ENCODE measurements at regions not wholly inside any gene's neighbourhood (a gene's known extent, or its start where the extent isn't known, plus 50 kb on each side); places are given as distances from the start of the nearest gene placed in this dataset.

DNA sequence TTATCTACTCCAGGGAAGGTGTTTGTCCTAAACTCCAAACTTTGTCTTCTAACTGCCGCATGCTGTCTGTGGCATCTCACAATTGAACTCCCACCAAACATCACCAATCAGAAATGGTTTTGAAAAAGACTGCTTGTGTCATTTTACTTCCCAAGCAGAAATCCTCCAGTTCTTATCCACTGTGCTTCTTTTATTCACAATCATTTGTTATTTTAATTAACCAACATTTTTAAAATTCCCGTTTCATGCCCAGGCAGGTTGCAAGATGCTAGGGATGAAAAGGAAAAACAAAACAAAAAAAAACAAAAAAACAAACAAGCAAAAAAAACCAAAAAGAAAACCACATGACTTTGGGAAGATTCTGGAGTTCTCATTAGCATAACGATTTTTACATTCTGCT is 63.5 kb upstream of the RAB27B start:
- peaks cover 36% of the 10 kb centered on the region for H3K27me3 Mint-ChIP-seq (ENCODE audit: low read depth)
- no peaks in the 10 kb centered on the region for H3K4me1 Mint-ChIP-seq (ENCODE audit: low read depth)
- DNase-seq (no peak), ATAC-seq (replicated peaks in 1 of 2) (no peak)
- H3K36me3 Mint-ChIP-seq (ENCODE audit: insufficient read depth in 2 of 2): no peaks in the 10 kb centered on the region
- no peaks in the 10 kb centered on the region for H3K9me3 Mint-ChIP-seq
- H3K27ac Mint-ChIP-seq: no peak overlapping the region
- H3K4me3 Mint-ChIP-seq: no peak overlapping the region

DNA sequence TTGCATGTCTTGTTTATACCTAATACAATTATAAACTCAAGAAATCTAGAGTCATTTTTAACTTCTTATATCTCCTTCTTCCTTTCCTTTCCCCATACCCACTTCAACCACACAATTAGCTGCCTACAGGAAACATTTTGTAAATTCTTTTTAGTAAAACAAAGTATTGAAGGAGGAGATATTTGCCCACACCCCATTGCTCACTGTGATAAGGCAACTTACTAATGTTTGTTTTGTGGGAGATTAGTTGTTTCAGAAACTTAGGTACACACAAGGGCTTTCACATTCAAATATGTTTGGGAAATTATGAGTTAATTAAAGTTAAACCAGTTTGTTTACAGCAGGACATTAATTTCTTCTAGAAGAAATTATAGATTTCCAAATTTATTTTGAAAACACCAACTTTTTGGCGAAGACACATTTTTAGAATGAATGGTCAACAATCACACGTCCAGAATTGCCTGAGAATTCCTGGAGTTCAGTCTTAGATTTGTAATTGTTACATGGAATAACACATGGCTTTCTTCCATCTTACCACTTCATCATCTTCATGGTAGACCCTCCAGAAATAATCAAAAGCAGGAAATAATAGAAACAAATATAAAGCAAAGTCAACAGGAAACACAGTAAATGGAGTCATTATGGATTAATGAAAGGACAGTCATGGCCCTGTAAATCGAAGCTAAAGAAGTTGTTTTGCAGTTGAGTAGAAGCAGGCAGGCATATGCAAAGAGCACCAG is 62.5 kb upstream of the RAB27B start:
- ATAC-seq (replicated peaks in 1 of 2) (no peak), DNase-seq (no peak)
- H3K9me3 Mint-ChIP-seq: no peaks in the 10 kb centered on the region
- no peaks in the 10 kb centered on the region for H3K4me1 Mint-ChIP-seq (ENCODE audit: low read depth)
- no peak overlapping the region for H3K4me3 Mint-ChIP-seq
- H3K36me3 Mint-ChIP-seq (ENCODE audit: insufficient read depth in 2 of 2): no peaks in the 10 kb centered on the region
- H3K27me3 Mint-ChIP-seq (ENCODE audit: low read depth): peaks cover 36% of the 10 kb centered on the region
- H3K27ac Mint-ChIP-seq: no peak overlapping the region

DNA sequence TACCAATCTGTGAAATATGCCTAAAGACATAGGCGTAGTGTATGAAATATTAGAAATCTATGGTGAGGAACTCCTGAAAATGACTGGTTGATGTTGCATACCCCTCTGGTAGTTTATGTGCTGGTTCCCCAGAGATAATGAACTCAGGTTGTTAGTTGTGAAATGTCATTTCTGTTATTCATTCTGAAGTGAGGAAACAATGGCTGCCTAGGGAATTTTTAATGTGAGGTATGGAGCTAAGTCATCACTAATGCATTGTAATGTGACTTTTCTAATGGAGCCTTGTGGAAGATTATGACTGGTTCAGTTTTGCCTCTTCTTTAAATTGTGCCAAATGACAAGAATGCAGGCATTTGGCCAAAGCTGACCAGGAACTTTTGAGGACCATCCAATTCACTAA is 61.6 kb upstream of the RAB27B start:
- Mint-ChIP-seq H3K27me3 (ENCODE audit: low read depth) (peaks cover 36% of the 10 kb centered on the region), H3K9me3 (no peaks in the 10 kb centered on the region), H3K4me1 (ENCODE audit: low read depth) (no peaks in the 10 kb centered on the region), H3K27ac (no peak overlapping the region), H3K36me3 (ENCODE audit: insufficient read depth in 2 of 2) (no peaks in the 10 kb centered on the region), H3K4me3 (no peak overlapping the region)
- ATAC-seq (replicated peaks in 1 of 2): no peak
- no peak for DNase-seq

- Mint-ChIP-seq H3K4me3 (no peak overlapping the region), H3K9me3 (no peaks in the 10 kb centered on the region), H3K27me3 (ENCODE audit: low read depth) (peaks cover 36% of the 10 kb centered on the region), H3K27ac (no peak overlapping the region), H3K36me3 (ENCODE audit: insufficient read depth in 2 of 2) (no peaks in the 10 kb centered on the region), H3K4me1 (ENCODE audit: low read depth) (no peaks in the 10 kb centered on the region)
- DNase-seq (no peak), ATAC-seq (replicated peaks in 1 of 2) (no peak)
Measured at GRCh38 chr18:54767098-54767497, 61.2 kb upstream of the RAB27B start.

- DNase-seq (no peak), ATAC-seq (replicated peaks in 1 of 2) (no peak)
- Mint-ChIP-seq H3K9me3 (no peaks in the 10 kb centered on the region), H3K4me1 (ENCODE audit: low read depth) (no peaks in the 10 kb centered on the region), H3K36me3 (ENCODE audit: insufficient read depth in 2 of 2) (no peaks in the 10 kb centered on the region), H3K27ac (peak overlapping the region; percentile 70), H3K27me3 (ENCODE audit: low read depth) (peaks cover 27% of the 10 kb centered on the region), H3K4me3 (no peak overlapping the region)
Measured at GRCh38 chr18:54769526-54770464, 58.5 kb upstream of the RAB27B start.

DNA sequence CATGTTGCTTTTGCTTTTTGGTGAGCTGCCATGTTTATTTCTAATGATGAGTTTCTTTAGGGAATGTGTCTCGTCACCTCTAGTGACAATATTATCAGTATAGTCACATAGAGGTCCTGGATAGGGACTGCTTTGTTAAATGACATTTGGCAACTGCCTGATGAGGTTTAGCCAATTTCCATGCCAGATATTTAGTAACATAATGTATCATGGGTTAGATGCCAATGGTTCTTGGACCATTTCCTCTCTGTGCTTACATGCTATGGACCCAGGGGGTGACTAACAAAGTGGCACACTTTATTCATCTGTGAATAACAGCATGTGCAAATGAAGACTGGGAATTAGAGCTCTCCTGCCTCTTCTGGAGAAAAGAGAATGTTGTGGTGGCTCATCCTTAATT is 56.2 kb upstream of the RAB27B start:
- no peaks in the 10 kb centered on the region for H3K9me3 Mint-ChIP-seq
- H3K36me3 Mint-ChIP-seq (ENCODE audit: insufficient read depth in 2 of 2): no peaks in the 10 kb centered on the region
- H3K4me1 Mint-ChIP-seq (ENCODE audit: low read depth): peaks cover 18% of the 10 kb centered on the region
- H3K27ac Mint-ChIP-seq: no peak overlapping the region
- H3K4me3 Mint-ChIP-seq: no peak overlapping the region
- peaks cover 18% of the 10 kb centered on the region for H3K27me3 Mint-ChIP-seq (ENCODE audit: low read depth)
- ATAC-seq (replicated peaks in 1 of 2): no peak
- DNase-seq: no peak

DNA sequence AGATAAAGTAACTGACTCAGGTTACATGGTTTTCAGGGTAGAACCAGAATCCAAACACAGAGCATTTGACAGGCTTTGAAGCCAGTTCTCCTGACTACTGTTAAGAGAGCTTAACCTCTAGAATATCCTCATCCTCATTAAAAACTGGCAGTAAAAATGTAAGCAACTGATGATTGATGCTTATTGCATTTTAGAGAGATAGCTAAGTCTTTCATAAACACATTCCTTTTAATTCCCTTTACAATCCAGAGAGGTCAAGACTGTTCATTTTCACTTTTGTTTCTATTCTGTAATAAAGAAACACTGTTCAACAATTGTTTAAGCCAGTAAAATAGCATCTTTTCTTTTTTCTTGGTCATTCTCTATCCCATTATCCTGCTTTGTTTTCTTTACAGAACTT is 53.9 kb upstream of the RAB27B start:
- no peaks in the 10 kb centered on the region for H3K36me3 Mint-ChIP-seq (ENCODE audit: insufficient read depth in 2 of 2)
- H3K9me3 Mint-ChIP-seq: no peaks in the 10 kb centered on the region
- H3K4me3 Mint-ChIP-seq: no peak overlapping the region
- DNase-seq: no peak
- H3K4me1 Mint-ChIP-seq (ENCODE audit: low read depth): peaks cover 21% of the 10 kb centered on the region
- H3K27ac Mint-ChIP-seq: no peak overlapping the region
- no peak for ATAC-seq (replicated peaks in 1 of 2)
- H3K27me3 Mint-ChIP-seq (ENCODE audit: low read depth): peaks cover 23% of the 10 kb centered on the region

DNA sequence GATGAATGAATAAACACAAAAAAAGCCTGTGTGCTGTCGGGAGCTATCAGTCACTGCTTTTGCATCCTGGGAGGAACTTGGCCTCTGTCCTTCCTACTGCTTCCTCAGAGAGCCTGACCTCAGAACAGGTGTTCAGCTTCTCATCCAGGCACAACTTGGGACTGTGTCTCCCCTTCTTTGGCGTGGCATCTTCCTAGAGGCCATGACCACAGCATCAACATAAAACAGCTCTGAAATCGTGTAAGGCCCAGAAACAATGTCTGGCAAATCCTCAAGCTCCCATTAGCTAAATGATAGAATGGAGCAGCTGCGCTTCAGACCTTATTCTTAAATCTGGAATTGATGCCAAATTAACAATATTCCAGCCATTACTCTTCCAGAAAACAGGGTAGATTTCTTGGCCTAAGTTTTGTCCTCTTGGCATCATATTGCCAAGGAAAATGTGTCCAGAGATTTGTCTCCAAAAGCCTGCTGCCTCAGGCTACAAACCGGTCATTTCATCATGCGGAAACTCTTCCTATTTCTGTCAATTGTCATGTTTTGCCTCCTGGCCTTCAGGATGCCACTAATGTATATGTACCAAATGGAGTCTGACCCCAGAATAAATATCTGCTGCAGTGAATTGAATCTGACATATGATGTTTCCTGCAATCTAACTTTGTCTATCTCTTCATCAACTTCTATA is 53.2 kb upstream of the RAB27B start:
- DNase-seq (no peak), ATAC-seq (replicated peaks in 1 of 2) (no peak)
- Mint-ChIP-seq H3K27ac (no peak overlapping the region), H3K27me3 (ENCODE audit: low read depth) (peaks cover 23% of the 10 kb centered on the region), H3K9me3 (peaks cover 0 to 2% of the 10 kb centered on the region in 2 donors), H3K4me1 (ENCODE audit: low read depth) (peaks cover 21% of the 10 kb centered on the region), H3K36me3 (ENCODE audit: insufficient read depth in 2 of 2) (no peaks in the 10 kb centered on the region), H3K4me3 (no peak overlapping the region)

- ATAC-seq (replicated peaks in 1 of 2) (no peak), DNase-seq (no peak)
- Mint-ChIP-seq H3K27me3 (ENCODE audit: low read depth) (peaks cover 23% of the 10 kb centered on the region), H3K4me1 (ENCODE audit: low read depth) (peaks cover 21% of the 10 kb centered on the region), H3K27ac (no peak overlapping the region), H3K36me3 (ENCODE audit: insufficient read depth in 2 of 2) (peaks cover 0 to 2% of the 10 kb centered on the region in 2 donors), H3K4me3 (no peak overlapping the region), H3K9me3 (peaks cover 0 to 2% of the 10 kb centered on the region in 2 donors)
Measured at GRCh38 chr18:54775686-54776085, 52.6 kb upstream of the RAB27B start.

- Mint-ChIP-seq H3K27ac (no peak overlapping the region), H3K27me3 (ENCODE audit: low read depth) (peaks cover 23% of the 10 kb centered on the region), H3K9me3 (peaks cover 0 to 2% of the 10 kb centered on the region in 2 donors), H3K4me1 (ENCODE audit: low read depth) (peaks cover 21% of the 10 kb centered on the region), H3K4me3 (peak overlapping the region; percentile 35 to 45), H3K36me3 (ENCODE audit: insufficient read depth in 2 of 2) (peaks cover 0 to 2% of the 10 kb centered on the region in 2 donors)
- ATAC-seq (replicated peaks in 1 of 2): peak; percentile 99
- peak; percentile 50 to 62 for DNase-seq
Measured at GRCh38 chr18:54776282-54776977, 51.8 kb upstream of the RAB27B start.

DNA sequence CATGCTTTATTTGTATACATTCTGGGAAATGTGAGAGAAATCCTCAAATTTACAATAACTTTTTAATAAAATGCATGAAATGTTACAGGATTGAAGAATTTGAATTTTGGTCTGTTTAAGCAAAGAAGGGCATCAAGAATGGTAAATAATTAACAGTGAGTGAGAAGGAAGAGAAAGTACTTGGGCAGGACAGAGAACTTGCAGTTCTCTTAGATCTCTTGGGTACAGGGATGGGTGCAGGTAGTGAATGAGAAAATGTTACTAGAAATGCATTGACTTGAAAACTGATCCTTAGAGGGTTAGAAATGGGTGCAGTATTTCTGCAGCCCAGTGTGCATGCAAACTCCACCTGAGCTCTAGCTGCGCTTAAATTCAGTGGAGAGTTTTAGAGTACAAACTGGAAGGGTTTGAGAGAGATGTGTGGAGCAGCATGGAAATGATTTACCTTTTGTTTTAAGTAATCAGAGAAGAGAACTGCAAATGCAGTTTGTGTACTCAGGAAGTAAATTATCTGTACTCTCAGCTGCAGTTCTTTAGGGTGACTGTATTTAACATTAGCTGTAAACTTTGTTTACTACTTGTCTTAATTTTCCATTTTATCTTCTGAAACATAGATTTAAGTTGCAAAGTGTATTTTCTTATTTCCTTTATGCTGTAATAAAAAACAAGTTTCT is 51.0 kb upstream of the RAB27B start:
- ATAC-seq (replicated peaks in 1 of 2): no peak
- Mint-ChIP-seq H3K4me1 (ENCODE audit: low read depth) (peaks cover 21% of the 10 kb centered on the region), H3K27ac (no peak overlapping the region), H3K27me3 (ENCODE audit: low read depth) (peaks cover 23% of the 10 kb centered on the region), H3K36me3 (ENCODE audit: insufficient read depth in 2 of 2) (peaks cover 0 to 2% of the 10 kb centered on the region in 2 donors), H3K9me3 (peaks cover 0 to 2% of the 10 kb centered on the region in 2 donors), H3K4me3 (no peak overlapping the region)
- no peak for DNase-seq

DNA sequence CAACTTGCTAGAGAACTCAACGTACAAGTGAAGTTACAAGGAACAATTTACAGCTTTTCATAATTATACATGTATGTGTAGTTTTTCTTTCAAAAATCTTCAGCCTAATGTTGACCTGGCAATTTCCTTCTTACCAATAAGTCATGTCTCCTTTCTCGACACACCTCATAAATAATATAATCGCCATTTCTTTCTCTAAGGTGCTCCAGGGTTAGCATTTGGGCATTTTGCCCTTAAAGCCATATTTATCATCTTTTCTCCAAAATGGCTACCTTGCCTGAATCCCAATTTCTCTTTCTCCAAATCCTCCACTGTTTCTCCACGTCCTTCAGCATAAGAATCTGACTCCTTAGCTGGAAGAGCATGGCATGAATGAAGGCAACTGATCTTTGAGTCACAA is 50.3 kb upstream of the RAB27B start:
- no peak overlapping the region for H3K27ac Mint-ChIP-seq
- H3K4me3 Mint-ChIP-seq: no peak overlapping the region
- H3K27me3 Mint-ChIP-seq (ENCODE audit: low read depth): peaks cover 23% of the 10 kb centered on the region
- peaks cover 21% of the 10 kb centered on the region for H3K4me1 Mint-ChIP-seq (ENCODE audit: low read depth)
- no peak for DNase-seq
- peaks cover 0 to 2% of the 10 kb centered on the region in 2 donors for H3K9me3 Mint-ChIP-seq
- H3K36me3 Mint-ChIP-seq (ENCODE audit: insufficient read depth in 2 of 2): peaks cover 0 to 2% of the 10 kb centered on the region in 2 donors
- ATAC-seq (replicated peaks in 1 of 2): no peak

Data from activated T-cell treated with anti-CD3 and anti-CD28 coated beads, Interleukin-2, amount 50 U/mL, for 72 hours (primary cell).